OCI-LY3 (cell line): ENCODE measurements at regions not wholly inside any gene's neighbourhood (a gene's known extent, or its start where the extent isn't known, plus 50 kb on each side); places are given as distances from the start of the nearest gene placed in this dataset.

Experiments
- CTCF ChIP-seq: fragments of 200-600, 300-600 bp; sonication (generic); IDR thresholded peaks from 2 replicates; pipeline ENCODE4 v1.5.1; 2014; ENCODE audit warnings: antibody characterized with exemption, low read length, low read depth
- EZH2phosphoT487 ChIP-seq: fragments of 200-600 bp; shearing (Covaris generic); IDR thresholded peaks from 2 replicates; pipeline ENCODE4 v1.6.1; 2018; ENCODE audit warnings: antibody characterized with exemption, mixed run types, low read depth

GRCh38 chr6:134607411-134607810, 289.5 kb upstream of the SGK1 start:
- no peak for TF ChIP-seq CTCF
- TF ChIP-seq EZH2phosphoT487: no peak
